ENCODE measurements at regions not wholly inside any gene's neighbourhood (a gene's known extent, or its start where the extent isn't known, plus 50 kb on each side); places are given as distances from the start of the nearest gene placed in this dataset.

- TF ChIP-seq CTCF (IDR thresholded peaks at IDR 0.05 in 8 of 11, conservative IDR thresholded peaks at IDR 0.05 in 3 of 11) (no peak), POLR2A (IDR thresholded peaks at IDR 0.05) (no peak)
These were observed 548.5 kb upstream of the KLF12 start for GRCh38 chr13:74682746-74683145.

All from spleen (tissue), 7 donors.